Upper lobe of right lung (tissue), 1 donor: ENCODE measurements at regions not wholly inside any gene's neighbourhood (a gene's known extent, or its start where the extent isn't known, plus 50 kb on each side); places are given as distances from the start of the nearest gene placed in this dataset.

Experiments used
- ATAC-seq: fragments of 200-7000 bp; cut with Tn5 transposase; one replicate; pipeline ENCODE4 v1.9.1; 2020; ENCODE audit warnings: mild to moderate bottlenecking, moderate library complexity
- DNase-seq: peaks from one replicate; pipeline ENCODE4 v3.0.0-alpha.2; 2020
- H3K27ac ChIP-seq: fragments of 200-600 bp; one replicate; pipeline ENCODE4 v1.8.0; 2022
- H3K27me3 ChIP-seq: fragments of 200-600 bp; one replicate; pipeline ENCODE4 v1.8.0; 2022; ENCODE audit warnings: mild to moderate bottlenecking
- H3K36me3 ChIP-seq: fragments of 200-600 bp; one replicate; pipeline ENCODE4 v1.8.0; 2022
- H3K4me1 ChIP-seq: fragments of 200-600 bp; one replicate; pipeline ENCODE4 v1.8.0; 2022
- H3K4me3 ChIP-seq: fragments of 200-600 bp; one replicate; pipeline ENCODE4 v1.8.0; 2022; ENCODE audit warnings: mild to moderate bottlenecking
- H3K9me3 ChIP-seq: fragments of 200-600 bp; one replicate; pipeline ENCODE4 v1.8.0; 2022
- intact Hi-C: fragments of 100-400 bp; cut with DNase I; formaldehyde crosslinking; loops from one replicate; pipeline ENCODE4 v1.11.0; 2022
- TF ChIP-seq, protein P1 (sequence below): fragments of 200-600 bp; IDR thresholded peaks from one replicate; pipeline ENCODE4 v1.8.0; 2022; ENCODE audit warnings: antibody characterized with exemption
- donor health status: DM: no; HTN: yes; CAD: no; lungs with severe emphysema.

DNA sequence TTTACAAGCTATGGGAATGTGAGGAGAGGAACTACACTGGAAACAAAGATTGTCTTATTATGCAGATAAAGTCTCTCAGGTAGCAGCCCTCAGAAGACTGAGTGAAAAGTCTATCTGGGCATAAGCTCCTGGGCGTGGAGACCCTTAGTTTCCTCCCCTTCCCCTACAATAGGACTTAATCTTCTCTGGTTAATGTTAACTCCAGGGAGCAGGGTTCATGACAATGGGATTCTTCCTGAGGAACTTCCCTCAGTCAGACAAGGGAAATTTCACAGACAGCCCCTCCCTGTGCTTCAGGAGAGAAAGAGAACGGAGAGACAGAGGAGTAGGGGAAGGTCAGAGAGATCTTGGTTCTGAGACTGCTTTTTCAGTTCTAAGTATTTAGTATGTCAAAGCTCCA is 1428.6 kb downstream of the LRRC4C start:
- no peak for ATAC-seq
- no peak for DNase-seq
- H3K4me3 ChIP-seq: no peak overlapping the region
- H3K27me3 ChIP-seq: no peaks in the 10 kb centered on the region
- TF ChIP-seq, protein P1, sequence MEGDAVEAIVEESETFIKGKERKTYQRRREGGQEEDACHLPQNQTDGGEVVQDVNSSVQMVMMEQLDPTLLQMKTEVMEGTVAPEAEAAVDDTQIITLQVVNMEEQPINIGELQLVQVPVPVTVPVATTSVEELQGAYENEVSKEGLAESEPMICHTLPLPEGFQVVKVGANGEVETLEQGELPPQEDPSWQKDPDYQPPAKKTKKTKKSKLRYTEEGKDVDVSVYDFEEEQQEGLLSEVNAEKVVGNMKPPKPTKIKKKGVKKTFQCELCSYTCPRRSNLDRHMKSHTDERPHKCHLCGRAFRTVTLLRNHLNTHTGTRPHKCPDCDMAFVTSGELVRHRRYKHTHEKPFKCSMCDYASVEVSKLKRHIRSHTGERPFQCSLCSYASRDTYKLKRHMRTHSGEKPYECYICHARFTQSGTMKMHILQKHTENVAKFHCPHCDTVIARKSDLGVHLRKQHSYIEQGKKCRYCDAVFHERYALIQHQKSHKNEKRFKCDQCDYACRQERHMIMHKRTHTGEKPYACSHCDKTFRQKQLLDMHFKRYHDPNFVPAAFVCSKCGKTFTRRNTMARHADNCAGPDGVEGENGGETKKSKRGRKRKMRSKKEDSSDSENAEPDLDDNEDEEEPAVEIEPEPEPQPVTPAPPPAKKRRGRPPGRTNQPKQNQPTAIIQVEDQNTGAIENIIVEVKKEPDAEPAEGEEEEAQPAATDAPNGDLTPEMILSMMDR: no peak
- no peak overlapping the region for H3K27ac ChIP-seq
- intact Hi-C loops: no loop called here
- H3K9me3 ChIP-seq: peaks cover 5% of the 10 kb centered on the region
- no peaks in the 10 kb centered on the region for H3K4me1 ChIP-seq
- no peaks in the 10 kb centered on the region for H3K36me3 ChIP-seq

DNA sequence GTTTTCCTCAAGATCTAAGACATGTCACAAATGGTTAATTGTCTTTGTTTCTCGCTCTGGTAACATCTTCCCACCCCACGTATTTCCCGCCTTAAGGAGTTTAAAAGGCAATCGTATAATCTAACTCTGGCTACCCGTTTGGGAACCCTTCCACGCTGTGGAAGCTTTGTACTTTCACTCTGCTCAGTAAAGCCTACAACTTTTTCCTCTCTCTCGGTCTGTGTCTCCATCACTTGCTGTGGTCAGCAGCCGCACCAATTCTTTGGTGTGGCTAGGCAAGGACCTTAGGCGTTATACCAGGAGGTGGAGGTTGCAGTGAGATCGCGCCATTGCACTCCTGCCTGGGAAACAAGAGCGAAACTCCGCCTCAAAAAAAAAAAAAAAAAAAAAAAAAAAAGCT is 1430.1 kb downstream of the LRRC4C start:
- intact Hi-C loops: no loop called here
- ATAC-seq (no peak), DNase-seq (no peak)
- Histone ChIP-seq H3K9me3 (peaks cover 5% of the 10 kb centered on the region), H3K4me1 (no peaks in the 10 kb centered on the region), H3K27me3 (no peaks in the 10 kb centered on the region), H3K36me3 (no peaks in the 10 kb centered on the region), H3K27ac (no peak overlapping the region), H3K4me3 (no peak overlapping the region)
- TF ChIP-seq, protein P1: no peak

DNA sequence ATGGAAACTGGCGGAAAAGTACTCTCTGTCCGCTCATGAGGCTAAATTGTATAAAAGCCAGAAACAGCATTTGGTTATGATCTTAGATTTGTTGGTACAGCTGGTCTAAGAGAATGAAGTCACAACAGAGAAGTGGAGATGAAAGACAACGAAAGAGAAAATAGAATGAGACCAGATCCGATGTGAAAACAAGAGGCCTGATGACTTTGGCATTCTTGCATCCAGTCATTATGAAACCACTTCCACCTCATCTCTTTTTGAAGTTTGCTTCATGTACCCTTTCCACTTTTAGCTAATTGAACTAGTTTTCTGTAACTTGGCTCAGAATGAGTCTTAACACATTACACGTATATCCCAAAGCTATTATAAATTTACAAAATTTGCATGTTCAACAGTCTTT is 1431.7 kb downstream of the LRRC4C start:
- no peaks in the 10 kb centered on the region for H3K36me3 ChIP-seq
- DNase-seq (no peak), ATAC-seq (no peak)
- H3K4me1 ChIP-seq: no peaks in the 10 kb centered on the region
- H3K4me3 ChIP-seq: no peak overlapping the region
- intact Hi-C loops: no loop called here
- H3K27me3 ChIP-seq: no peaks in the 10 kb centered on the region
- H3K9me3 ChIP-seq: peaks cover 5% of the 10 kb centered on the region
- no peak overlapping the region for H3K27ac ChIP-seq
- TF ChIP-seq, protein P1: no peak

DNA sequence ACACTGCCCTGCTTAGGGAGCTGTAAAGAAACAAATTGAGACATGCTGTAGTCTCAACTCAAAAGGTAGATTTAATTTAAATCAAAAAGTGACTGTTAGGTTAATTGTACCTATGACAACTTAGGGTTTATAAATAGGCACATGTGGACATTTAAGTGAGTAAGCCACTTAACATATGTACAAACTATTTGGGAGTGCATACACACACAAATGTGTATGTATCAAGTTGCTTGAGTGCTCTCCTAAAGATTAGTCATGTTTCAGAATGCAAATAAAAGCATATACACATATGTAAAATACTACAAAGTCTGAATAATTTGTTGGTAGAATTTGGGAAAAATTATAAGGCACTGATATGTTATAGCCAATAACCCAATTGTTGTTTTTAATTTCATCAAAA is 1435.7 kb downstream of the LRRC4C start:
- Histone ChIP-seq H3K9me3 (no peaks in the 10 kb centered on the region), H3K4me1 (no peaks in the 10 kb centered on the region), H3K36me3 (no peaks in the 10 kb centered on the region), H3K27ac (no peak overlapping the region), H3K27me3 (no peaks in the 10 kb centered on the region), H3K4me3 (no peak overlapping the region)
- ATAC-seq: no peak
- TF ChIP-seq, protein P1: no peak
- intact Hi-C loops: no loop called here
- DNase-seq: no peak

DNA sequence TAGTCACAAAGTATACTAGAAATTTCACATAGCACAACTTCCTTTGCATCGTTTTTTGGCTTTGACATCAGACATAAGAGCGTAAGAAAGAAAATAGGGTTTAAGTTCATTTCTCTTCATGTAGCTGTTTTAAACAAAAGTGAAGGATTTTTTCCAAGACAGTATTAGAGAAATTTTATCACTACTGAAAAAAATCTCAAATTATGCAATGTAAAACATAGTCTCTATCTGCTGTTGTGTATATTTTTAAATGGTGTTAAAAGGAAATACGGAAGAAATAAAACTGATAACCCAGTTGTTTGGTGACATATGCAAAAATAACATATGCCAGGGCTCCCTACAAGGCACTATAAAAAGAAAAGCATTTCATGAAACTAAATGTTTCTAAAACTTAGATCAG is 1449.4 kb downstream of the LRRC4C start:
- TF ChIP-seq, protein P1: no peak
- Histone ChIP-seq H3K36me3 (no peaks in the 10 kb centered on the region), H3K27ac (no peak overlapping the region), H3K4me3 (no peak overlapping the region), H3K4me1 (no peaks in the 10 kb centered on the region), H3K9me3 (no peaks in the 10 kb centered on the region), H3K27me3 (no peaks in the 10 kb centered on the region)
- no peak for ATAC-seq
- no peak for DNase-seq
- intact Hi-C loops: no loop called here

DNA sequence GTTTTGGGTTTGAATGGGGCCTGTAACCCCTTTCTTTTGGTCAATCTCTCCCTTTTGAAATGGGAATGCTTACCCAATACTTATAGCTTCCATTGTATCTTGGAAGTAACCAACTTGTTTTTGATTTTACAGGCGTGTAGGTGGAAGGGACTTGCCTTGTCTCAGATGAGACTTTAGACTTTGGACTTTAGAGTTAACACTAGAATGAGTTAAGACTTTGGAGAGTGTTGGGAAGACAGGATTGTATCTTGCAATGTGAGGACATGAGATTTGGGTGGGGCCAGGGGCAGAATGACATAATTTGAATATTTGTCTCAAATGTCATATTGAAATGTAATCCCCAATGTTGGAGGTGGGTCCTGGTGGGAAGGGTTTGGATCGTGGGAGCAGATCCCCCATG is 1466.9 kb downstream of the LRRC4C start:
- intact Hi-C loops: no loop called here
- ATAC-seq (no peak), DNase-seq (no peak)
- Histone ChIP-seq H3K36me3 (no peaks in the 10 kb centered on the region), H3K4me3 (no peak overlapping the region), H3K27me3 (no peaks in the 10 kb centered on the region), H3K4me1 (no peaks in the 10 kb centered on the region), H3K9me3 (no peaks in the 10 kb centered on the region), H3K27ac (no peak overlapping the region)
- TF ChIP-seq, protein P1: no peak
